NCI-H128 (cell line): ENCODE measurements at regions not wholly inside any gene's neighbourhood (a gene's known extent, or its start where the extent isn't known, plus 50 kb on each side); places are given as distances from the start of the nearest gene placed in this dataset.

Source experiments
- DNase-seq: peaks from one replicate; lab custom pipeline; 2025; ENCODE audit not compliant: unreplicated experiment; lab: John Stamatoyannopoulos, UW

DNA sequence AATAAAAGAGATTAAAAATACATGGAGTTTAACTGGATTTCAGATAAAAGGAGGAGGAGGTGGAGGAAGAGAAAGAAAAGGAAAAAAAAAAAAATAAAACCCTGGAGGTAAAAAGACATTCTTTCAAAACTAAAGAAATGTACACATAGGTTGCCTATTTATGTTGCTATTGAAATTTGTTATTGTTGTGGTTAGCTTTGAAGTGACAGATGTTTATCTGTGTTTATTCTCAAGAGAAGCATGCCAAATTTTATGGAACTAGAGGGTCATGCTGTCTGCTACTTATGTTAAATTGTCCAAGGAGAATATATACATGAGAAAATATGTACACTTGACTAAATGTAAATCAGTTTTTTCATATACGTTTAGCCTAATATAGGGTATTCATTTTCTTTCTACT, 653.2 kb downstream of the DCDC2C start:
- DNase-seq, result no peak

DNA sequence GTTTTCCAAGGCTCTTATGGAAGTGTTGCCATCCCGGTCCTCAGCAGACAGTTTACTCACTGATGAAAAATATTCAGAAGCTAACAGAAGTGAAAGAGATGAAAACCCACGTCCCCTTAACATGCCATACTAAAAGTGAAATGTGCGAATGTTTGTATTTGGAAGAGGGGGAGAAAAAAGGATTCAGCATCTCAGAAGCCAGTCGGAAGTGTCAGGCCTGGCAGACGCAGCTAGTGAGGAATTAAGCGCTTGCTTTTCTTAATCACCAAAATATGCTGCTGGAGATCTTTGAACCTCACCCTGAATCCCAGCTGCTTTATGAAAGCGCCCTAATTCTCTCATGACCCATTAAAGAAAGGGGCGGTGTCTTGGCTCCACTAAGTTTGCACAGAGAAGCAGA, 653.7 kb downstream of the DCDC2C start:
- DNase-seq, result no peak

DNA sequence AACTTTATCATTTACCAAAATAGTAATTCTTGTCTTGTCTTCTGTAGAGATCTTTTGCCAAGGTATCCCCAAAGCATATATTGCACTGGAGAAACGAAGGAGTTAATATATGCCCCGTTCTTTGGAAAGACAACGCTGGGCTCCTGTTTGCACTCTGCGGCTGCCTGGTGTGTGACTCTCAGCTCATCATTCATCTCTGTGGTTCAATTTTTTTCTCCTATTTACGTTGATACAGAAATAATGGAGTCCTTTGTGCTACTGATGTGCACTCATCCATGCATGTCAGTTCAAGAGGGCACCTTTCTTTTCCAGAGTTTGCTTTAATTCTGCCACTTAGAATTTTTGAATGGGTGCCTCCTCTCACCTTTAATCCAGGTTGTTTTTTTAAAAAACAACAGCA, 655.5 kb downstream of the DCDC2C start:
- peak; percentile 69 for DNase-seq

DNA sequence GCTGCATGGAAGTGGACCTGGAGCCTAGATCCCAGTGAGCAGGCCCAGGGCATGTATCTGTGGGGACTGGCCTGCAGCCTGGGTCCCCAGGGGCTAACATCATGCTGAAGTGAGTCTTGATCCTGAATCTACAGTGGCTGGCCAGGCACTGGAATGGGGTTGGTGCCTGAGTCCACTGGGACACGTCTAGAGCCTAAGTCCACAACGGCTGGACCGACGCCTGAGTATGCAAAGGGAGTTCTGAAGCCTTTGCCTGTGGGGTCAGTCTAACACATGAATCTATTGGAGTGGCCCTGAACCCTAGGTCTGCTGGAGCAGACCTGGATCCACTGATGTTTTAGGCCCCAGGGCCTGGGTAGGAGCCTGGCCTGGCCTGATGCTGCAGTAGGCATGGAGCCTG, 665.5 kb downstream of the DCDC2C start:
- no peak for DNase-seq

DNA sequence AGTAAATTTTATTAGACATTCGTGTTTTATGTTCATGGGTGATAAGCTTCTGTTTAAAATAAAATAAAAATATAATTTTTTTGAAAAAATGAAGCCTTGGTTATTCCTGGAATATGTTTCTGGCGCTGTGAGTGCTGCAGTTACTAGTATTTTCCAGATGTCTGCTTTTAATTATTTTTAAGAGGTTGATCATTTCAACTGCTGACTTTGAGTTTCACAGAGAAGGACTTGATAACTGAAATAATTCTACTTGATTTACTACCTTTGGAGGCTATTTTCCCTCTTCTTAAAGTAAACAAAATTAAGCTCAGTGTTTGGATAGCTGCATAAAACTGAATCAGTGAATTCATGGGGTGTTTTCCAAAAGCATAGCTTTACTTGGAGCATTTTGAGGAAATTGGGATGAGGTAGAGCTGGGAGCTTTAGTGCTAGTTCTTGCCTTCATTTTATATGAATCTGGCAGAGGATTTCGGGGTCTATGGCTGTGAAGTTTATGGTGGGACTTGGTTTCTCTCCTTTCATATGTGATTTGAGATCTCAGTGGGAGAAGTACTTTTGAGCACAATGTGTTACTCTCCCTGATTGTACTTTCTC, 666.5 kb downstream of the DCDC2C start:
- no peak for DNase-seq

DNA sequence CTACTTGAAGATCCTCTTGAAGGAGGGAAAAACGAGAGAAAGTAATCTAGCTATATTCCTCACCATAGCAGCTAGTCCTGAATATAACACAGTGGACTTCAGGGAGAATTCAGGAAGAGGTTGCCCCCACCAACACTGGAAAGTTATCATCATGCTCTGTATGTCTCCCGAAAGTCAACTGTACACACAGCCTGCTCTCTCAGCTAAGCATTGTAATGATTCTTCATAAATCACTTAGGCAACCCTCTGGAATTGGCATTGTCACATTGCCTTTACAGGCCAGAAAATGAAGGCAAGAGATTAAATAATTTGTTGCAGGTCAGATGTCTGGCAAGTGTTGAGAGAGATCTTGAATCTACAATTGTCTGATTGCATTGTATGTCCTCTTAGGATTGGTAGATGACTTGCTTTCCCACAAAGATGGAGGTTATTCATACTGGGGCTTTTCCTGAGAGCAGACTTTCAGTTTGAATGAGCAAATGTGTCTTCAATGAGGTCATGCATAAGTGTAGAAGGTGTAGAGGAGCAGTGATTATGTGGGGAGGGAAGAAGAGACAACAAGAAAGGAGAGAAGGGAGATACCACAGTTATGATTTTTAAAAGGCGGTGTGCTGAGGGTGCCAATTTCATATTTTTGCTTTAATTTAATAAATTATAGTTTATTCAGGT, 667.2 kb downstream of the DCDC2C start:
- DNase-seq, result no peak

DNA sequence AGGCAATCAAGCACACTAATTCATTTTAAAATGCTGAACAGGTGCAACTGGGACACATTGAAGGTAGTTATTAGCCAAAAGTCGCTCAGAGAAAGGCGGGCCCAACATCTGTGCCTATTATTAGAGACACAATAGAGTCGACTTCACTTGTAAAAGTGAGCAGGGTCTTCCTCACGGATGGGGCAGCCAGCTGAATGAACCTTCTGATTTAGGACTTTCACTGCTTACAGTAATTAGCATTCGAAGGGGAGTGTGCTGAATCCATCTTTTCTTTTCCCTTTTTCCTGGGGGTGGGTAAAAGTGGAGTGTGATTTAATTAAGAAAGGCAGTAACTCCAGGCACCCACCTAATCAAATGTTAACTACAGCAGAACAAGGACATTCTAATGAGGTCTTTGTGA, 677.7 kb downstream of the DCDC2C start:
- DNase-seq, result no peak

DNA sequence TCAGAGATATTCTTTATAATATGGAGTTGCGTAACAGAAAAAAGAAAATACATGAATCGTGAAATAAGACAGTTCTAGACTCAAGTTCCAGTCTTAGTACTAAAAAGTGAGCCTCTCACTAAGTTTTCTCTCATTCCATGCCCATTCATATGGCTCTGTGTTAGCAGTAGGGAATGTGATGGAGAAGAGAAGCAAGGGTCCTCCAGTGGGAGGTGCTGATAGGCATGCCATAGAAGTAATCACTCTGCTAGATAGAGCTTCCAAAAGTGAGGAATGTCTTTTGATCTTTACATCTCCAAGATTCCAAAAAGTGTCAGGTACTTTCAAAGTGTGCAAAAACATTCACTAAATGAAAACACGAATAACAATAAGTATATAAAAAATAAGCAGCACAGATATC, 678.4 kb downstream of the DCDC2C start:
- DNase-seq, result no peak

DNA sequence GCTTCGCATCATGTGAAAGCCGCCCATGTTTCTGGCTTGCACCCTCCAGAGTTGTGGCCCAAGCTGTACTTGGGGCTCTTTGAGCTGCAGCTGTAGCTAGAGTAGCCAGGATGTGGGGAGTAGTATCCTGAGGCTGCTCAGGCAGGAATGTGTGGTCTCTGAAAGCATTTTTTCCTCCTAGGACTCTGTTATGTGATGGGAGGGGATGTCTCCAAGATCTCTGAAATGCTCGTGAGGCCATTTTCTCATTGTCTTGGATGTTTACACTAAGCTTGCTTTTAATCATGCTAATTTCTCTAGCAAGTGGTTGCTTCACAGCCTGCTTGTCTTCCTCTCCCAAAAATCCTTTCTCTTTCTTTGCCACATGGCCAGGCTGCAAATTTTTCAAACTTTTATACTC, 687.6 kb downstream of the DCDC2C start:
- DNase-seq, result no peak

DNA sequence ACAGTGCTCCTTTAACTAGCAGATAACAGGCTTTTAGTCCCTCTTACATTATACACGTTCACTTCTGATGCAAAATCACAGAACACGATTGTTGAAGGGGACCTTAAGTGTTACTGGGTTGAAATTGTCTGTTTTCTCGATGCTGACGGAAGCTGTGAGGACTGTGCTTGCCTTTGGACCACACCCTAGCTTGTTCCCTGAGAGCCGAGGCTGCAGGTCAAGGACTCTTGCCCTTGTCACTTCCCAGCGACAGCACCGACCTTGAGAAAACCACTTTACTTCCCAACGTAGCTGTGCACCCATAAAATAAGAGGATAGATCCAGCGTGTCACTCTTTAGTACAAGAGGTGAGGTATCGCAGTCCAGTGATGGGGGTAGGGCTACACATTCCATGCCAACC, 701.0 kb downstream of the DCDC2C start:
- no peak for DNase-seq

DNA sequence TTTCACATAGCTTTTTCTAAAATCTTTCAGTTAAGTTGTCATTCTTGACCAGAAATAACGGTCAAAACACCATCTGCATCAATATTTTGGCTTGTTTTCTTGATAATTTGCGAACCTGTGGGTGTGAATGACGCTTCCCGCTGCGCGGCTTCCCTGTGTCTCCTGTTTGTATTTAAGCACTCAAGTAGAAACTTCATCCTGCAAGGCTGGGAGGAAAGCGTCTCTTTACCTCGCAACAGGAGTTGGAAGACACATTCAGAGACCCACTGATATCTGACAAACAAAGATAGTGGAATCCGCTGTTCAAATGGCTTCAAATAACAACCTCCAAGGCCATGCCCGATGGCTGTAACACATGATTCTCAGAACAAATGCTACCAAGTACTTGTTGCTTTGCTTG, 704.9 kb downstream of the DCDC2C start:
- no peak for DNase-seq

DNA sequence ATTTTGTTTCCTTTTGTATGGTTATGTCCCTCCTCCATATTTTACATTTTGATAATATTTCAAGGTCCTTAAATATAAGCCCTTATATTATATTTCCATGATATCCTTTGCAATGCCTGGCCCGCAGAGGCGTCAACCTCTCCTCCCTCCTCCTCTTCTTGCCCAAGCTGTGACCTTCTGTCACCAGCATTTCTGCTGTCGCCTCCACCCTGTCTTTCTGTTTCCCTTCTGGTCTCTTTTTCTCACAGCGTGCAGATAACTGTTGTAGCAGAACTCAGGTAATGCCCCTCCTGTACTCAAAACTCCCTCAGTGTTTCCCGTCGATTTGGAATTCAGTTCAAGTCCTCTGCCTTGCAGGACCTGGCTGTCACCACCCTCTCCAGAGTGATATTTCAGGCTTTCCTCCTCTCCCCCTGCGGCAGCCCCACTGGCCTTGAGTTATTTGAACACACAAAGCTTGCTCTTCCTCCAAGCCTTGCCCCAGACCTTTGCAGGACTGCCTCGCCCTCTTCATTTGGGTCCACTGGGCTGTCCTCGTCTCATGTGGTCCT, 709.3 kb downstream of the DCDC2C start:
- DNase-seq, result no peak

DNA sequence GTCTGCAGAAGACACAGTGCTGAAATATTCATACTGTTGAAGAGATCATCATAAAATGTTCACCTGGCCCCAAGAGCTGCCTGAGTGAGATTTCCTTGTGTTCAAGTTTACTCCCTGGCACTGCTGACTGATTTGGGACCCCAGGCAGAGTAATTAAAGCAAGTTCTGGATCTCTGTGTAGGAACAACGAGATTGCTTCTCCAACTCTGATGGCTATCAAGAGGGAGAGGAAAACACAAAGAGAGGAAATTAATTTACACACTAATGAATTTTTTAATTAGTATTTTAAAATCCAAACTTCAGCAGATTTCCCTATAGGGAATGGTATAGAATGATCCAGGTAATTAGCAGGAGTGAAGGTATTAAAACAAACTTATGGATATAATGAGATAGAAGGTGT, 711.8 kb downstream of the DCDC2C start:
- no peak for DNase-seq

DNA sequence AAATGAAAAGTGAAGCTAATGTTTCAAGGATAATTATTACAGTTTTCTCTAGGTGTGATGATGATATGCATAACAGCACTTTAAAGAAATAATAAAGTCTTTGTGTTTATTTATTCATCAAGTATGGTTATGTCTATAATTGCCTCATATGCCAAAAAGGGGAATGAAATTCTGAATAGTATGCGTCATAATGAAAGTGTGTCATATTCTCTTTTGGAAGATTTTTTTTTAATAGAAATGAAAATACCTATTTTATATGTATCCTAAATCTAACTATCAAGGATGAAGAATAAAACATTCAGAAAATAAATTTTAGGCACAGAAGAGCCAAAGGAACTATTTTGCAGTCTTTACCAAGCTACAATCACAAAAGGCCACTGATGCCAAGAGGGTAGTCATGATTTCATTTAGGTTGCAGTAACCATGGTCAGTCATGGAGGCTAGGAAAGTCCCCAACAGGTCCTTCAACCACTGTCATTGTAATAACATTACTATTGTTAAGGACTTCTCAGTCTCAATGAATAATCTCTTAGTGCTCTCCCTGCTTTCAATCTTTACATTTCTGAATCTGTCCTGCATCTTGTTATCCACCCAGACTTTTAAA, 712.5 kb downstream of the DCDC2C start:
- DNase-seq, result no peak

DNA sequence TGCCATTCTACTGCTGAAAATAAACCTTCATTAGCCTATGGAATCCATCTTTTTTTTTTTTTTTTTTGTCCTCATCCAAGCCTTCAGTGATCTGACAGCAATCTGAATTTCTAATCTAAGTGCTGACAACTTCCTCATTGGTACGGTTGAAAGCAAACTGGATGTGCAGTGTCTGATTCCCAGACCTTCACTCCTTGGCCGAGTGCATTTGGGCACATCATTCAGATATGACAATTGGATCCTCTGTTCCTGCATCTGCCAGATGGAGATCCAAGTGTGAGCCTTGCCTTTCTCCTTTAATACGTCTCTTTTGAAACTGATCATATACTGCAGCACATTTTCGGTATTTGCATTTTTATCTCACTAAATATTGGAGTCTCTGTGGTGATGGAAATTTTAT, 713.1 kb downstream of the DCDC2C start:
- DNase-seq, result no peak

DNA sequence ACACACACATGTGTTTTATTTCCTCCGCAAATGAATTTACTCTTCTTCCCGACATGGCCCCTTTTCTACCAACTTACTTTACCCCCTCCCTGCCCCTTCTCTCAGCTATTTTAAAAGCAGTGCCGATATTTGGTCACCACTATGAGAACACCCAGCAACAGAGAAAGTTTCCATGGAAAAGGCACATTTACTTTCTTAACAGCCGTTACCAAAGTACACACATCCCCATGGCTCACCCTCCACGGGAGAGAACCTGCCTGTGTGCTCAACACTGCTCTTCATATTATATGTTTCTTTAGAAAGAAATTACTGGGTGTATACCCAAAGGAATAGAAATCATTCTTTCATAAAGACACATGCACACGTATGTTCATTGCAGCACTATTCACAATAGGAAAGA, 714.4 kb downstream of the DCDC2C start:
- DNase-seq, result no peak

DNA sequence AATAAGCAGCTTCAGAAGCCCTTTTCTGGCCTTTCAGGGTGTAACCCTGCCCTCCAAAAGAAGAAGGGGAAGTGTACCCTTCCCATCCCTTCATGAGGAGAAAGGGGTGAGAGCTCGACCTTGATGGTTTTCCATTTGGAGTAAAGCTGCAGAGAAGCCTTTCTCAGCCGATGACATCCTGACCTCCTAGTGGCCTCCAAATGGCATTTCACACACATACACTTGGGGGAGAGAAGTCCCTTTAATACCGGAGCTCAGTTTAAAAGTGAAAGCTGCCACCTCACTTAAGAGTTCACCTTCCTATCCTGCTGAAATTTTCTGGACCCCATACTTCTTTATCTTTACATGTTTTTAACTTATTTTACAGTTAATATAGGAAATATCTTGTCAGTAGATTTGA, 716.7 kb downstream of the DCDC2C start:
- DNase-seq, result no peak

DNA sequence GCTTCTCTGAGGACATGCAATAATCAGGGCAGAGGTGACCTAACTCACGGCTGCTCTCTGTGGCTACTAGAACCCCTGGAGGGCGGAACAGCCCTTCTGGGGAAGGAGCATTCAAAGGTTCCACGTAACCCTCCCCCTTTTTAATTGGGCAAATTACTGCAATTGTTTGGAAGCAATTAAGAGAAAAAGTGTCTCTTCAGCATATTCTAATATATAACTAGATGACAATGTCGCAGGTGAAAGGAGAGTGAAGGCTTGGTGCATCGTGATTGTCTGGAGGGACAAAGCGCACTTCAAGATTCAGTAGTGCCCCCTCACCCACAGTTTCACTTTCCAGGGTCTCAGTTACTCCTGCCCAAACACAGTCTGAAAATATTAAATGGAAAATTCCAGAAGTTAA, 720.8 kb downstream of the DCDC2C start:
- no peak for DNase-seq

DNA sequence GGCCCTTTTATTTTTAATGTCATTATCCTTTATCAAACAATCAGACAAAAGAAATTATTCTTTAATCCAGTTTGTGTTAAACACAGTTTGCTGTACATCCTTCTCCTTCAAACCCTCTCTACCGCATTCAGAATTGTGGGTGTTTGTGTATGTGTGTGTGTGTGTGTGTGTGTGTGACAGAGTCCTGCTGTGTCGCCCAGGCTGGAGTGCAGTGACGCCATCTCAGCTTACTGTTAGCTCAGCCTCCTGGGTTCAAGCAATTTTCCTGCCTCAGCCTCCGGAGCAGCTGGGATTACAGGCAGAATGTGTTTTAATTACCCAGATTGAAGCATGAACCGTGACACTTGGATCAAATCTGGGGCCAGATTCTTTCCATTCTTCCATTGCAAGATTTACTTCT, 723.7 kb downstream of the DCDC2C start:
- DNase-seq, result no peak

DNA sequence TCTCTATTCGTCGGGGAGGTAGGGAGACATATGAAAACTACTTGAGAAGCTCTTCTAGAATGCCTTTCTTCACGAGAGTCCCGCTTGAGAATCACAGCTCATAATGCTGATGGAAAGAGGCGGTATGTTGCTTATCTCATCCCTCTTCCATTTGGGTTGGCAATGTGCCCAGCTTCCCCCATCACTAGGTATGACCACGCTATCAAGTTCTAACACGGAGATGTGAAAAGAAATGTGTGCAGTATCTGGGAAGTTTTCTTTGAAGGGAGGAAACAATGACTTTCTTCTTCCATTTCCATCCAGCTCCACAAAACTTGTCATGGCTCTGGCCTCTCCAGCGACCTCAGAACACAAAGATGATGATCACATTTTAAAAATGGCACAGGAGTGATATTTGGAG, 742.4 kb downstream of the DCDC2C start:
- no peak for DNase-seq

DNA sequence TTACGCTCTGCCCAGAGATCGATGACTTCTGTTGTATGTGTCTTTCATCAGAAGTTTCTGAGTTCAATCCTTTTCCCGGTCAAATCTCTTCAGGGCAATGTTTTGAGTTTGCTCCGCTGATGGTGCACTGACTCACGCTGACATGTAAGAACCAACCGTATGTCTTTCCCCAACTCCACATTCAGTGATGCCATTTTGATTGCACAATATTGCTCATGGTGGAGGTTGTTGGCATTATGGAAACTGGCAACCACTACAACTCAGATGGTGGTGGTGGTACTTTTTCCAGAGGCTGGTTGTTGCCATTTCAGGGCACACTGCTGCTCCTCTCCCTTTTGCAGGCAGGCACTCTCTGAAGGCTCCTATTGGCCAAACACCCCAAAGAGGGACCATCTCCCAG, 751.5 kb downstream of the DCDC2C start:
- no peak for DNase-seq

DNA sequence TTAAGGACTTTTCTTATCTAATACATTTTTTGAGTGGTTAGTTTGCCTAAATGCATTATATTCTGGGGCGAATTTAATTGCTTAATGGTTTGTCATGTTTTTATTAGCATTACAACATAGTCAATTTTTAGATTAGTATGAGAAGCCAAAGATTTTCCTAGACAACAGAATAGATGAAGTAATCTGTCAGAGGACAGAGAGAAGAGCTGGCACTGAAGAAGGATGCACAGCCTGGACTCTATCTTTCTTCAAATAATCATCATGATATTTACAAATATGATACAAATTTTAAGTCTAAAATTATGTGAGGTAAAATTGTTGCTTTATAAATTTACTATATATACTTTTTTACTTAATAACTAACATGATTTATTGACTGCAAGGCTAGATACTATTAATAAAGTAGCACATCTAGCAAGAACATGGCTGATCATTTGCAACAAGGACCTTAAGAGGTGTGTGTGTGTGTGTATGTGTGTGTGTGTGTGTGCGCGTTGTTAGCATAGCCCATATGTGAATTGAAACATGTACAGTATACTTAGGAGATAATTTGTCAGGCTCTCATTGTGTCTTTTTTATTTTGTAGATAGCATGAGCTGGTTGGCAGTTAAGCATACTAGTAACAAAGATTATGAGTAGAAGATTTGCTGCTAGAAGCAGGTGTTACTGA, 752.2 kb downstream of the DCDC2C start:
- no peak for DNase-seq
